Activated CD4-positive, alpha-beta T cell treated with anti-CD3 and anti-CD28 coated beads, Interleukin-2, amount 50 U/mL, for 16 hours (primary cell): ENCODE measurements at regions not wholly inside any gene's neighbourhood (a gene's known extent, or its start where the extent isn't known, plus 50 kb on each side); places are given as distances from the start of the nearest gene placed in this dataset.
"Not testable (repeated sequence)": the region's sequence is repeated elsewhere in the genome, so short reads cannot be mapped to it uniquely, and the experiment has no call there.

Experiments used
- DNase-seq: peaks from one replicate; pipeline ENCODE4 v3.0.0-alpha.2; 2020

DNA sequence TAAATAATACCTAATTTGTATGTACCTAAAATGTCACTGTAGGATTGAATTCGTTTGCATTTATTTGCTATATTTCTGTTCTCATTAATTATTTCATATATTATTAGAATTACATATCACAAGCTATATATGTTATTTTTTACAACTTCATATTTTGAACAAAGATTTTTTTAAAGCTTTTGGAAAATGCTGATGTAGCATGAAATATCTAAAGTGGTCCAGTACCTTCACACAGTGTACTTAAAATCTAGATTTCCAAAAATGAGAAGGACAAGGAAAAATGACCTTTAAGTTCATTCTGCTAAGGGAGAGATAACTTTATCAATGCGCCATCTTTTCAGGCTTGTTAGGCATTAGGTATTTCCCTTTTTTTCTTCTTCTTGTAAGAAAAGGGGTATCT is 71.8 kb downstream of the LARP7 start:
- DNase-seq = no peak

DNA sequence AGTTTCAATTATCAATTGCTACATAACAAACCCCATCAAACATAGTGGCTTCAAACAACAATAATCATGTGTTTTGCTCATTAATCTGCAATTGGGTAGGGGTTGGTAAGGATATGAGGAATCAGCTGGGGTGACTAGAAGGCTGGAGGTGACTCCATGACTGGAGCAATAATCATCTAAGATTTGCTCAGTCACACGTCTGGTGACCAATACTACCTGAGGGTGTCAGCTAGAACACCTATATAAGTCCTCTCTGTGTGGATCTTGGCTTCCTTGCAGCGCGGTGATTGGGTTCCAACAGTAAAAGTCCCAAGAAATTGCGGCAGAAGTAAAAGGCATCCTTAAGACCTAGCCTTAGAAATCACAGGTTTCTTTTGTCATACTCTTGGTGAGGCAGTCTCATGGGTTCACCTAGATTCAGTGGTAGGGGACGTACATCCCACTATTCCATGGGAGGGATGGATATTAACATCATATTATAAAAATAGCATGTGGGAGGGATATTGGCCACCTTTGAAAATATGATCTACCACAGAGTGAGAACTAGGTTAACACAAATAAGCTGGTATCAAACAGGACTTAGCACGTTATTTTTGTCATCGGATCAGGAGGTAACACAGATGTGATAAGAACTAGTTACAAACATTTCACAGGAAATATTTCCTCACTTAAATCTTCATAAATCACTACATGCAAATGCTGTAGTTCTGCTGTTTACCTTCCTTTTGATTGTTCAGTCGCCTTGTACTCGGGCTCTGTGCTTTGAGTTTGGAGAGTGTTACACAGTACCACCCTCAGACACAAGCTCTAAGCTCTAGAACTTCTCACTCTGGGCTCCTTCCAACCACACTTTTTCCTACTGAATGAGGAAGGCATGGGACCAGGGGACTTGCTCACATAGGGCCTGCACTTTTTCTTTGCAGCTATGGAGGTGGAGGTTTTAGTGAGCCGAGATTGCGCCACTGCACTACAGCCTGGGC is 78.3 kb downstream of the LARP7 start:
- DNase-seq = no peak

GRCh38 chr4:112717856-112718255 is 80.9 kb downstream of the LARP7 start:
- no peak for DNase-seq

GRCh38 chr4:112721627-112722026 is 84.7 kb downstream of the LARP7 start:
- no peak for DNase-seq

GRCh38 chr4:112726041-112726440 is 89.1 kb downstream of the LARP7 start:
- DNase-seq = no peak

DNA sequence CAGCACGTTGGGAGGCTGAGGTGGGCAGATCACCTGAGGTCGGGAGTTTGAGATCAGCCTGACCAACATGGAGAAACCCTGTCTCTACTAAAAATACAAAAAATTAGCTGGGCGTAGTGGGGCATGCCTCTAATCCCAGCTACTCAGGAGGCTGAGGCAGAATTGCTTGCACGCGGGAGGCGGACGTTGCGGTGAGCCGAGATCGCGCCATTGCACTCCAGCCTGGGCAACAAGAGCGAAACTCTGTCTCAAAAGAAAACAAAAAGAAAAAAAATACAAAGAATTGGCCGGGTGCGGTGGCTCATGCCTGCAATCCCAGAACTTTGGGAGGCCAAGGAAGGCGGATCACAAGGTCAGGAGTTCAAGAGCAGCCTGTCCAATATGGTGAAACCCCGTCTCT is 90.8 kb downstream of the LARP7 start:
- DNase-seq = not testable (repeated sequence)

DNA sequence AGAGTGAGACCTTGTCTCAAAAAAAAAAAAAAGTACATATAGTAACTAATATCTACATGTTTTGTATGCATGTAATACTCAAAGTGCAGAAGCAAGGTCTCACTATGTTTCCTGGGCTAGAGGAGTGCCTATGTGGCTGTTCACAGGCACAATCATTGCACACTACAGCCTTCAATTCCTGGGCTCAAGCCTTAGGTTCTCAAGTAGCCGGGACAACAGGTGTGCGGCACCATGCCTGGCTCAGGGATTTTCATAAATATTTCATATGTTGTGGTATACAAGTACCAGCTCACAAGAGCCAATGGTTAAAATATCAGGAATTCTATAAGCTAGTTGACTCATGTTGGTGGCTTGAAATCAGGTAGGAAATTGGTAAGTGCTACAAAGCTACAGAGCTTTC is 94.8 kb downstream of the LARP7 start:
- DNase-seq = no peak

DNA sequence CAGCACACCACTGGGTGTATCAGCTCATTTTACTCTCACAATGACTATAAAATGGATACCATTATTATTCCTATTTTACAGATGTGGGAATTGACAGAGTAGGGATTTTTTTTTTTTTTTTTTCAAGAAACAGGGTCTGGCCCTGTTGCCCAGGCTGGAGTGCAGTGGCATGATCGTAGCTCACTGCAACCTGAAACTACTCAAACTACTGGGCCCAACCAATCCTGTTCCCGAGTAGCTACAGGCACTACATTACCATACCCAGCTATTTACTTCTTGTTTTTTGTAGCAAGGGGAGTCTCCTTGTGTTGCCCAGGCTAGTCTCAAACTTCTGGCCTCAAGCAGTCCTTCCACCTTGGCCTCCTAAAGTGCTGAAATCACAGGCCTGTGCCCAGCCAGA is 95.2 kb downstream of the LARP7 start:
- no peak for DNase-seq

DNA sequence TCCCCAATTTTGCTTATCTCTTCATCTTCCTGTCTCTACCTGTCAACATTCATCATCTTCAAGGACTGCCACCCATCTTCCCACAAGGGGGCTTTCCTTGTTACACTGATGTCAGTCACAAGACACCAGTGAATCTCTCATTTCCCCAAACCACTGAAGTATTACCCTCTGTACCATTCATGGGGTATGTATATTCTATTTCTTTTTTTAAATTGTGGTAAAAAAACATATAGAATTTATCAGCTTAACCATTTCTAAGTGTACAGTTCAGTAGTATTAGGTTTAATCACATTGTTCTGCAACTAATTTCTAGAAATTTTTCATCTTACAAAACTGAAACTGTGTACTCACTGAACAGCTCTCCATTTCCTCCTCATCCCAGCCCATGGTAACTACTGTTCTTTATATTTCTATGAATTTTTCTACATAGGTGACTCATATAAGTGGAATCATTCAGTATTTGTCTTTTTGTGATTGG is 98.6 kb downstream of the LARP7 start:
- DNase-seq = peak; percentile 84

DNA sequence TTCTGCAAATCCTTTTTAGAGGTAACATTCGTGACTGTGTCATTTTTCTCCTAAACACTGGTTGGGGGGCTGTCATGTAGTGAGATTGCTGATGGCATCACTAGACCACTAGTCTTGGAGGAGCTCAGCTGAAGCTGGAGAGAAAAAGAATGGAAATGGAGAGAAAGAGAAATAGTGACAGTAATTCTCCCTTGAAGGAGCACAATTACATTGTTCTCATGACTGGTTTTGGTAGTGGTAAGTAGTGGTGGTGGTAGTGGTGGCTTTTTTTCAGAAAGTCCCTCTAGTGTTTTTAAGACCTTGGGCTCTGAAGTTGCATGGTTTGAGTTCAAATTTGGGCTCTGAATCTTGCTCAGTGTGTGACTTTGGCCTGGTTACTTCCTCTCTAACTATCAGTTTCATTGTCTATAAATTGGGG is 99.8 kb downstream of the LARP7 start:
- peak; percentile 76 for DNase-seq

- DNase-seq = no peak
Measured at GRCh38 chr4:112739442-112739841, 102.5 kb downstream of the LARP7 start.

DNA sequence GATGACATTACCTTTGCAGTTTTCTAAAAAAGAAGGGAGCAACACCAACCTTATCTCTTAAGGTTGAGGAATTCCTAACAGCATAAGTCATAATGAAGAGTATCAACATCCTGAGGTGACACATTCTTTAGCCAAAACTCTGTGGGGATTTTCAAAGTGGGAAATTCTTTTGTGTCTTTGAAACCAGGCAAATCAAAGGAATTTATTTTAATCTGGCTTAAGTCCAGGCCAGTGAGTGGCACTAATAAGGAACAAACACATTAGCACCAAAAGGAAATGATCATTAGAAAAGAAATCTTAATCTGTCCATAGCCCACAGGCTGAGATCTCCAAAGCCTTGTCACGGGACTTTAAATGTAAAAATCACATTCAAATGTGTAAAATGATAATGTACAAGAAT is 110.1 kb downstream of the LARP7 start:
- no peak for DNase-seq

- no peak for DNase-seq
Measured at GRCh38 chr4:112748352-112748878, 111.5 kb downstream of the LARP7 start.

DNA sequence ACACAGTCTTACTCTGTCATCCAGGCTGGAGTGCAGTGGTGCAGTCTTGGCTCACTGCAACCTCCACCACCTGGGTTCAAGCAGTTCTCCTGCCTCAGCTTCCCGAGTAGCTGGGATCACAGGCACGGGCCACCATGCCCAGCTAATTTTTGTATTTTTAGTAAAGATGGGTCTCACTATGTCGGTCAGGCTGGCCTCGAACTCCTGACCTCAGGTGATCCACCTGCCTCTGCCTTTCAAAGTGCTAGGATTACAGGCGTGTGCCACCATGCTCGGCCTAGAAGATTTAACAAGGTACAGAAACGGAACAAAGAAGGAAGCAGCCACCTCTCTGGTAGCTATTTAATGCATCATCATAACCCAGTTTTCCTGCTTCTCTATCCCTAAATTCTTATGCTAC is 113.8 kb downstream of the LARP7 start:
- DNase-seq = not testable (repeated sequence)

DNA sequence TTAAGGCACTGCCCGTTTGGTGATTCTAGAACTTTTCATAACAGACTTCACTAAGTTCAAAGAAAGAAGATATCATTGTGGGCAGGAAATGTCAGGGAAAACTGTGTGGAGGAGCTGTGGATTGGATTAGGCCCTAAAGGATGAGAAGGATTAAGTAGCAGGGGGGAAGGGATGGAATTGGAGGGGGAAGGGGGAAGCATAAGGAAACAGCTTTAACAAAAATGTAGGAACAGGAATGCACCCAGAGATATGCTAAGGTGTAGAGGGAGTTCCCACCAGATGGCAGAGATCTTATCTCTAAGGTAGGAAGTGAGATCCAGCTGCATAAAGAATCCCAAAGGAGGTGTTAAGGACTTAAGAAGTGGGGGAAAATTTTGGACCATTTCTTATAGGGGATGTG is 114.5 kb downstream of the LARP7 start:
- DNase-seq = no peak

GRCh38 chr4:112752061-112752460 is 115.1 kb downstream of the LARP7 start:
- DNase-seq = no peak

DNA sequence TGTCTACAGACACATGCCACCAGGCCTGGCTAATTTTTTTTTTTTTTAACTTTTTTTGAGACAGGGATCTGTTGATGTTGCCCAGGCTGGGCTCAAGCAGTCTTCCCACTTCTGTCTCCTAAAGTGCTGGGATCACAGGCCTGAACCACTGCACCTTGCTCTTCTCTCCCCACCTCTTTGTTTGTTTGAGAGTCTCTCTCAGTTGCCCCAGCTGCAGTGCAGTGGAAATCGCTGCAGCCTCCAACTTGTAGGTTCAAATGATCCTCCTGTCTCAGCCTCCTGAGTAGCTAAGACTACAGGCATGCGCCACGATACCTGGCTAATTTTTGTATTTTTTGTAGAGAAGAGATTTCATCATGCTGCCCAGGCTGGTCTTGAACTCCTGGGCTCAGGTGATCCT is 115.6 kb downstream of the LARP7 start:
- DNase-seq = no peak

DNA sequence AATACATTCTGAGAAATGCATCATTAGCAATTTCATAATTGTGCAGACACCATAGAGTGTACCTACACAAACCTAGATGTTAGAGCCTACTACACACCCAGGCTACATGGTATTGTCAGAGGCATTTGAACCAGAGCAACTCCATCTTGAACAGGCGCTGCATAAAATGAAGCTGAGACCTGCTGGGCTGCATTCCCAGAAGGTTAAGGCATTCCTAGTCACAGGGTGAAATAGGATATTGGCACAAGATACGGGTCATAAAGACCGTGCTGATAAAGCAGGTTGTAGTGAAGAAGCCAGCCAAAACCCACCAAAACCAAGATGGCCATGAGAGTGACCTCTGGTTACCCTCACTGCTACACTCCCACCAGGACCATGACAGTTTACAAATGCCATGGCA is 116.4 kb downstream of the LARP7 start:
- no peak for DNase-seq

GRCh38 chr4:112759313-112759712 is 122.4 kb downstream of the LARP7 start:
- no peak for DNase-seq

DNA sequence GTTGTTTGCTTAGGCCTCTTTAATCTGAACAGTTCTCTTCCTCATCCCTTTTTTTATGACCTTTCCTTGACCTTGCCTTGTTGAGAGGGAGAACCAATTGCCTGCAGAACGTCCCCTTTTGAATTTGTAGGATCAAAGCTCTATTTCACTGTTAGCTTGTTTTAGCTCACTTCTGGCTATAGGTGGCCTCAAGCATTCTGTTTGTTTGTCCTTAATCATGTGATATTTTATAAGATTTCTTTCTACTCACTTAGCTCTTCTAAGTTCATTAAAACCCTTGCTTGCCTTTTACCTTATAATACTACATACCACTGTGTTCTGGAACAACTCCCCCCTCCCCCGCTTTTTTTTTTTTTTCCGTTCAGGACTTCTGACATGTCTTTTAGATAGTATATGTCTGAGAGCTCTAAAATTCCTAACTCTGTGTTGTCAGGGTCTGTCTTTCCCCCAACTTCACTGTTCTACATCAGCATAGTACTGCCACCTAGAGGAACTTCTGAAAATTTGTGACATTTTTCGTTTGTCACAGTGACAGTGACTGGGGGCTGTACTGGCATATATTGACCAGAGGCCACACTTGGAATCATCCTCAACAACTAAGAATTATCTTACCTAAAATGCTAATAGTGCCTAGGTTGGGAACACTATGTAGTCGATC is 128.5 kb downstream of the LARP7 start:
- peak; percentile 49 for DNase-seq

DNA sequence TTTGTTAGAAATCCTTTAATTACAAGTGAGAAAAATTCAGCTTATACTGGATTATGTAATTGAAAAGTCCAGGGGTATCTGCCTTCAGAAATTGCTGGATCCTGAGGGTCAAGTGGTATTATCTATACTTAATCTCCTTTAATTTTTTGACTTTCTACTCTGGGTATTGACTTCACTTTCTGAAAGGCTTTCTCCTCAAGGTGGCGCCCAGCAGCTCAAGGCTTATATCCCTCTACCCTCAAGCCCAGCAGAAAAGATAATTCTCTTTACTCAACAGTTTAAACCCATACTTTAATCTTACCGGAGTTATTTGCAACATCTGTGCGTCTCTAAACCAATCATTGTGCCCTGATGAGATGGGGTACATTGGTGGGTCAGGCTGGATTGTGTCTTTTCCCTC is 129.5 kb downstream of the LARP7 start:
- DNase-seq = peak; percentile 14

DNA sequence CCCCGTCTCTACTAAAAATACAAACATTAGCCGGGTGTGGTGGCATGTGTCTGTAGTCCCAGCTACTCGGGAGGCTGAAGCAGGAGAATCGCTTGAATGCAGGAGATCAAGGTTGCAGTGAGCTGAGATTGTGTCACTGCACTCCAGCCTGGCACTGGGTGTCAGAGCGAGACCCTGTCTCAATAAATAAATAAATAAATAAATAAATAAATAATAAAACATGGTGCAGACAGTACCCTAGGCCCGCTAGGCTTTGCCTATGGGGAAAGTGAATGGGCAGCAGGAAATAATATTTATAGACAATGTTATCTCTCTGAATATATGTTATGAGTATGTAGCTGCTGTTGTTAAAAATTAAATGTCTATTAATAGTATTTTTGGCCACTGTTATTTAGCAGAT is 130.4 kb downstream of the LARP7 start:
- no peak for DNase-seq

DNA sequence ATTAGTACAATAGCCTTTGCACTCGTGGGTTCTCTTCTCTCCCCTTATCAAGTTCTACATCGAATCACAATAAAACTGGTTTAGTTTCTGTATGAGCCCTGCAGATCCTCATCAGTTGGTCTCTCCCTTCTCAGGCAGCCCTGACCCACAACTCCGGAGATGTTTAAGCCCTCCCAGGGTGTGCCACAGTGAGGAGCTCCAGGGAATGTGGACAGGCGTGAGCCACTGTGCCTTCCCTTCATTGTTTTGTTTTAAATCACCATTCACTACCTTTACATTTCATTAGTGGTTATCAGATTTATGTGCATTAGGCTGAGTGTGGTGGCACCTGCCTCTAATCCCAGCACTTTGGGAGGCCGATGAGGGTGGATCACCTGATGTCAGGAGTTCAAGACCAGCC is 133.2 kb downstream of the LARP7 start:
- no peak for DNase-seq

DNA sequence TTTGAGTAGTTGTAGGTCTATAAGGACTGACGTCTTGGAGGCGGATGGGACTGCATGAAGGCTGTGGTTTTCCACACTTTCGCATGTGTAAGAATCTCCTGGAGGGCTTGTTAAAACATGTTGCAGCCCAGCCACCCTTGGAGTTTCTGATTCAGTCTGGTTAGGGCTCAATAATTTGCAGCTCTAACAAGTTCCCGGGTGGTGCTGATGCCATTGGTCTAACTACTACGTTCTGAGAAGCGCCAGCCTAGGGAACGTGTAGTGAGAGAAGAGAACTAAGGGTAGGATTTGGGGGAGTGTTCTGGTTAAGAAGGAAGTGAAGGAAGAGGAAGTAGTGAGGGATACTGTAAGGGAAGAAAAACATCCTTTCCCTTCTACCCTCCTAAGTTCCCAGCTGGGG is 138.9 kb downstream of the LARP7 start:
- DNase-seq = no peak
